CD4-positive, CD25-positive, alpha-beta regulatory T cell (primary cell): ENCODE measurements at regions not wholly inside any gene's neighbourhood (a gene's known extent, or its start where the extent isn't known, plus 50 kb on each side); places are given as distances from the start of the nearest gene placed in this dataset.
"Not testable (repeated sequence)": the region's sequence is repeated elsewhere in the genome, so short reads cannot be mapped to it uniquely, and the experiment has no call there.

ENCODE experiments used
- ATAC-seq, 2 donors: fragments of 150-1000 bp; cut with Tn5 transposase; one replicate each; pipeline ENCODE4 v1.10.0; 2021; ENCODE audit warnings: low read depth in 2 of 2, moderate number of reproducible peaks in 2 of 2, moderate library complexity in 1 of 2
- DNase-seq, 3 donors: peaks; one replicate each; pipeline versions ENCODE4 v3.0.0 to v3.0.0-alpha.2; 2012 to 2022; ENCODE audit warnings: mixed read lengths in 1 of 3
- H3K27ac ChIP-seq: one replicate; pipeline ENCODE4 v1.7.0; 2013; ENCODE audit warnings: mild to moderate bottlenecking, low read length; ENCODE audit not compliant: insufficient read depth, poor library complexity, severe bottlenecking
- H3K27me3 ChIP-seq: one replicate; pipeline ENCODE4 v1.7.0; 2013; ENCODE audit warnings: low read length; ENCODE audit not compliant: control insufficient read depth, insufficient read depth
- H3K36me3 ChIP-seq: one replicate; pipeline ENCODE4 v1.7.0; 2013; ENCODE audit warnings: mild to moderate bottlenecking, low read length, moderate library complexity; ENCODE audit not compliant: control insufficient read depth, insufficient read depth
- H3K4me1 ChIP-seq: 2 replicates; pipeline ENCODE4 v1.7.0; 2013; ENCODE audit warnings: mild to moderate bottlenecking, low read length; ENCODE audit not compliant: insufficient read depth, control insufficient read depth, poor library complexity, severe bottlenecking
- H3K4me3 ChIP-seq: one replicate; pipeline ENCODE4 v1.7.0; 2013; ENCODE audit warnings: low read depth, mild to moderate bottlenecking, low read length, moderate library complexity
- H3K9me3 ChIP-seq, 2 experiments: 1 replicate in 1 of 2; 2 replicates in 1 of 2; pipeline ENCODE4 v1.7.0; 2013; ENCODE audit warnings: low read length in 2 of 2, mild to moderate bottlenecking in 1 of 2, moderate library complexity in 1 of 2; ENCODE audit not compliant: control insufficient read depth in 2 of 2
- H3K27ac Mint-ChIP-seq, 3 donors: one replicate each; pipeline ENCODE4 v1.8.0; 2020 to 2022; ENCODE audit warnings: mild to moderate bottlenecking in 3 of 3, mixed read lengths in 3 of 3, moderate library complexity in 2 of 3
- H3K27me3 Mint-ChIP-seq: one replicate; pipeline ENCODE4 v1.8.0; 2022; ENCODE audit warnings: mild to moderate bottlenecking, mixed read lengths
- H3K36me3 Mint-ChIP-seq: one replicate; pipeline ENCODE4 v1.8.0; 2020; ENCODE audit warnings: mixed read lengths
- H3K4me1 Mint-ChIP-seq, 4 donors: one replicate each; pipeline ENCODE4 v1.8.0; 2020 to 2022; ENCODE audit warnings: mixed read lengths in 4 of 4, mild to moderate bottlenecking in 1 of 4
- H3K4me3 Mint-ChIP-seq, 4 donors: one replicate each; pipeline ENCODE4 v1.8.0; 2020 to 2022; ENCODE audit warnings: mild to moderate bottlenecking in 4 of 4, mixed read lengths in 4 of 4, moderate library complexity in 3 of 4
- H3K9me3 Mint-ChIP-seq, 7 donors: one replicate each; pipeline ENCODE4 v1.8.0; 2020 to 2022; ENCODE audit warnings: mixed read lengths in 7 of 7, mild to moderate bottlenecking in 3 of 7, moderate library complexity in 2 of 7

GRCh38 chr2:89822342-89822741 lies 1130.9 kb downstream of the RPIA start:
- H3K4me3 Mint-ChIP-seq, H3K27me3 Mint-ChIP-seq, H3K27ac ChIP-seq, H3K27me3 ChIP-seq, H3K36me3 ChIP-seq, ATAC-seq, H3K4me3 ChIP-seq, H3K27ac Mint-ChIP-seq, DNase-seq, H3K4me1 ChIP-seq: not testable (repeated sequence)
- H3K9me3 Mint-ChIP-seq = peaks cover 0 to 68% (median 43%) of the 10 kb centered on the region in 7 donors
- H3K9me3 ChIP-seq = peaks cover 38 to 44% of the 10 kb centered on the region in 2 experiments
- H3K36me3 Mint-ChIP-seq = peaks cover 47% of the 10 kb centered on the region
- peaks cover 0 to 25% (median 0%) of the 10 kb centered on the region in 4 donors for H3K4me1 Mint-ChIP-seq

- DNase-seq (no peak), ATAC-seq (no peak)
- peaks cover 27 to 32% of the 10 kb centered on the region in 2 experiments for H3K9me3 ChIP-seq
- no peaks in the 10 kb centered on the region for H3K27me3 ChIP-seq
- Mint-ChIP-seq H3K27ac (no peak overlapping the region), H3K36me3 (peaks cover 40% of the 10 kb centered on the region), H3K27me3 (no peaks in the 10 kb centered on the region), H3K9me3 (peaks cover 0 to 60% (median 43%) of the 10 kb centered on the region in 7 donors), H3K4me3 (no peak overlapping the region), H3K4me1 (peaks cover 0 to 19% (median under 1%) of the 10 kb centered on the region in 4 donors)
- H3K36me3 ChIP-seq = no peaks in the 10 kb centered on the region
- H3K4me3 ChIP-seq = no peak overlapping the region
- H3K4me1 ChIP-seq = no peaks in the 10 kb centered on the region
- H3K27ac ChIP-seq = no peak overlapping the region
These were observed 1132.1 kb downstream of the RPIA start for GRCh38 chr2:89823556-89823955.

GRCh38 chr2:89825034-89825433 lies 1133.6 kb downstream of the RPIA start:
- no peaks in the 10 kb centered on the region for H3K27me3 Mint-ChIP-seq
- Histone ChIP-seq H3K9me3 (peaks cover 15 to 17% of the 10 kb centered on the region in 2 experiments), H3K4me1 (no peaks in the 10 kb centered on the region), H3K27me3 (no peaks in the 10 kb centered on the region), H3K4me3 (no peak overlapping the region), H3K36me3 (no peaks in the 10 kb centered on the region), H3K27ac (no peak overlapping the region)
- H3K4me3 Mint-ChIP-seq = no peak overlapping the region
- H3K27ac Mint-ChIP-seq = no peak overlapping the region
- peaks cover 37% of the 10 kb centered on the region for H3K36me3 Mint-ChIP-seq
- H3K4me1 Mint-ChIP-seq = peaks cover 0 to 19% (median 3%) of the 10 kb centered on the region in 4 donors
- ATAC-seq = no peak
- no peak for DNase-seq
- peaks cover 0 to 55% (median 41%) of the 10 kb centered on the region in 7 donors for H3K9me3 Mint-ChIP-seq

GRCh38 chr2:89826741-89827140 lies 1135.3 kb downstream of the RPIA start:
- Mint-ChIP-seq H3K4me1 (peaks cover 0 to 19% (median 3%) of the 10 kb centered on the region in 4 donors), H3K36me3 (peaks cover 33% of the 10 kb centered on the region), H3K9me3 (peaks cover 0 to 46% (median 28%) of the 10 kb centered on the region in 7 donors), H3K27ac (peak overlapping the region in 1 of 3 donors; percentile 2)
- DNase-seq, H3K27me3 Mint-ChIP-seq, H3K27ac ChIP-seq, H3K36me3 ChIP-seq, H3K4me3 Mint-ChIP-seq, H3K4me3 ChIP-seq, H3K4me1 ChIP-seq, ATAC-seq, H3K27me3 ChIP-seq: not testable (repeated sequence)
- peaks cover 1 to 13% of the 10 kb centered on the region in 2 experiments for H3K9me3 ChIP-seq

- not testable (repeated sequence) for DNase-seq, H3K4me3 ChIP-seq, H3K4me1 ChIP-seq, H3K27ac ChIP-seq, H3K36me3 ChIP-seq, H3K27me3 Mint-ChIP-seq, H3K27ac Mint-ChIP-seq, ATAC-seq, H3K27me3 ChIP-seq
- Mint-ChIP-seq H3K4me3 (peak overlapping the region in 1 of 4 donors; percentile 11), H3K36me3 (peaks cover 27% of the 10 kb centered on the region), H3K9me3 (peaks cover 0 to 42% (median 26%) of the 10 kb centered on the region in 7 donors), H3K4me1 (peaks cover 0 to 19% (median 3%) of the 10 kb centered on the region in 4 donors)
- peaks cover 0 to 18% of the 10 kb centered on the region in 2 experiments for H3K9me3 ChIP-seq
These were observed 1136.4 kb downstream of the RPIA start for GRCh38 chr2:89827829-89828228.

GRCh38 chr2:89828416-89828815 lies 1136.9 kb downstream of the RPIA start:
- H3K36me3 ChIP-seq, ATAC-seq, DNase-seq, H3K4me1 ChIP-seq, H3K27me3 Mint-ChIP-seq, H3K27ac ChIP-seq, H3K27ac Mint-ChIP-seq, H3K4me3 Mint-ChIP-seq, H3K27me3 ChIP-seq, H3K4me3 ChIP-seq: not testable (repeated sequence)
- Mint-ChIP-seq H3K4me1 (peaks cover 0 to 19% (median 3%) of the 10 kb centered on the region in 4 donors), H3K36me3 (peaks cover 22% of the 10 kb centered on the region), H3K9me3 (peaks cover 0 to 36% (median 26%) of the 10 kb centered on the region in 7 donors)
- H3K9me3 ChIP-seq = peaks cover 0 to 18% of the 10 kb centered on the region in 2 experiments

GRCh38 chr2:89828961-89829631 lies 1137.6 kb downstream of the RPIA start:
- not testable (repeated sequence) for H3K27me3 ChIP-seq, H3K27ac ChIP-seq, H3K27ac Mint-ChIP-seq, H3K27me3 Mint-ChIP-seq, H3K4me1 ChIP-seq, H3K4me3 ChIP-seq, DNase-seq, H3K4me3 Mint-ChIP-seq, H3K36me3 ChIP-seq
- peaks cover 0 to 18% of the 10 kb centered on the region in 2 experiments for H3K9me3 ChIP-seq
- Mint-ChIP-seq H3K36me3 (peaks cover 17% of the 10 kb centered on the region), H3K9me3 (peaks cover 0 to 30% (median 26%) of the 10 kb centered on the region in 7 donors), H3K4me1 (peaks cover 0 to 19% (median 3%) of the 10 kb centered on the region in 4 donors)
- ATAC-seq = peak in 1 of 2 donors; percentile 27

- ATAC-seq (no peak), DNase-seq (no peak)
- Histone ChIP-seq H3K4me1 (no peaks in the 10 kb centered on the region), H3K27ac (no peak overlapping the region), H3K36me3 (no peaks in the 10 kb centered on the region), H3K4me3 (no peak overlapping the region), H3K9me3 (peaks cover 0 to 18% of the 10 kb centered on the region in 2 experiments), H3K27me3 (no peaks in the 10 kb centered on the region)
- Mint-ChIP-seq H3K4me1 (peaks cover 0 to 15% (median 3%) of the 10 kb centered on the region in 4 donors), H3K9me3 (peaks cover 0 to 27% (median 24%) of the 10 kb centered on the region in 7 donors), H3K4me3 (no peak overlapping the region), H3K36me3 (peaks cover 16% of the 10 kb centered on the region), H3K27ac (no peak overlapping the region), H3K27me3 (no peaks in the 10 kb centered on the region)
These were observed 1138.4 kb downstream of the RPIA start for GRCh38 chr2:89829828-89830227.
